D341Med (cell line): ENCODE measurements at regions not wholly inside any gene's neighbourhood (a gene's known extent, or its start where the extent isn't known, plus 50 kb on each side); places are given as distances from the start of the nearest gene placed in this dataset.

Experiments used
- DNase-seq: peaks from one replicate; pipeline ENCODE4 v3.0.0; 2012; ENCODE audit warnings: low spot score

DNA sequence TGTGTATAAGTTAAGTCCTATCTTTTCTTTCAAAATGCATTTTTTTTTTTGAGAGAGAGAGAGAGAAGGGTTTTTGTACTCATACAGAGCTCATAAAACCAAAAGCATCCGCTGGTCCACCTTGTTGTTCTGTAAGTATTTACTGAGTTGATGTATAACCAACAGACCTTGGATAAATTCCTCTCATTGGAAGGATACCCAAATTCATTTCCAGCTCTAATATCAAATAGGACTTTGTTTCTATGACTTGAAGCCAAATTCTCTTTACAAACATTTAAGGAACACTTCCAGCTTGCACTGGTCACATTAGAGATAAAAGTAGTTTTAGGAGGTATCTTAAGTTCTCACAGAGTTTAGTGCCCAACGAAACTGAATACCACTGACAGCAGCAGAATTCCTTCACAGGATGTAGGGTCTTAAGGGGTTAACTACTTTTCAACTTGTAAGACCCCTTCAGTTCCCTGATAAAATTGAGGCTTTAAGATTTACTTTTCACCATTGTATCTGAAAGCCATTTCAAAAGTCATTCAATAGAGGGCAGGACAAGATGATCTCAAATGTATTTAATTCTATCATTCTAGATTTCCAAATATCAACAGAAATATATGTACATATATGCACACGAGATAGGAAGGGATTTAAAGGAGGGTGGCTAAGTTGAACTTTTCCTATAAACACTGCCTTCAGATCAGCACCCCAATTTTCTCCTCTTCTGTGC, 1398.5 kb upstream of the CELF4 start:
- DNase-seq: no peak

DNA sequence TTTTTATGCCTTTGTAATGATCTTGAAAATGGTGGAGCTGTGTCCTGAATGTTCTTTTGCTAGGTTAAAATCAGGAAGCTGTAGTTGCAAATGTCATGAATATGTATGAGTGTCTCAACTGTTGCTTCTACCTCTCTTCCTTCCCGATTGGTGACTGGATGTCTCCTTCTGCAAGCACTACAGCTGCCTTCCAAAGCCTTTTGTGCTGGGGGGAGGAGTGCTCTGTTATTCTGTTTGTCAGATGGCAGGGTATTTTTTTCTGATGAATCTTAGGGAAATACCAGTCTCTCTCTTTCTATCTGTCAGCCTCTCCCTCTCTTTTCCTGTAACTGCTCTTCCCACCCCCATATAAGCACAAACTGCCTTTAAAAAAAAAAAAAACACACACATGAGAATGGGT, 1396.3 kb upstream of the CELF4 start:
- DNase-seq: no peak

DNA sequence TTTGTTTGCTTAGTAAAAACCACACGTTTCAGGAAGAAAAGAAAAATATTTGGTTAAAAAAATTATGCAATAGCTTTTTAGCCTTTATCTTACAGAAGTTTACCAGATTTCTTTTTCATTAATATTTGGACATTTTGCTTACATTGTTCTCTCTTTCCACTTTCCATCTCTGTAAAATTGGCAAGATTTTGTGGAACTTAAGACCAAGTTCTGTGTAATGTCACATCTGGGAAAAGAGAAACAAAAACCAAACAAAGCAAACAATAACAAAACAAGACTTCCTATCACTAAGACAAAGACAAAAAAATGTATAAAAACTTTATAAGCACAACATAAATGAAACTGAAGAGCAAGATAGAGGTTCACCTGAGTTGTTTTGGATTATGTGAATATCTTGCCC, 1392.1 kb upstream of the CELF4 start:
- DNase-seq: no peak

DNA sequence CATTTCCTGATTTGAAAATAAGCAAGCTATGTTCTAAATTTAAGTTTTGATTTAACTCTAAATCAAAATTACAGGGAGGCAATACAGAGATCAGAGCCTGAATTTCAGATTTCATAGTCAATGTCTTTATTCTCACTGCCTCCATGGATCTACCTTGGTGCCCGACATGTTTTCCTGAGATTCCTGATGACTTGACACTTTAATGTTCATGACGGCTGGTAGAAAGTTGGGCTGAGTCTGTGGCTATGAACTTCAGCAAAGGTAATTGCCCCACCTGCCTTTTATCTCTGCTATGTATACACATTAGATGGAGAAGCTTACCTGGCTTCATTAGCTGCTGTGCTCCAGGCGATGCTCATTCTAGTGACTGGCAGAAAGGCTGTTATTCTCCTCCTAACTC, 1390.5 kb upstream of the CELF4 start:
- no peak for DNase-seq

DNA sequence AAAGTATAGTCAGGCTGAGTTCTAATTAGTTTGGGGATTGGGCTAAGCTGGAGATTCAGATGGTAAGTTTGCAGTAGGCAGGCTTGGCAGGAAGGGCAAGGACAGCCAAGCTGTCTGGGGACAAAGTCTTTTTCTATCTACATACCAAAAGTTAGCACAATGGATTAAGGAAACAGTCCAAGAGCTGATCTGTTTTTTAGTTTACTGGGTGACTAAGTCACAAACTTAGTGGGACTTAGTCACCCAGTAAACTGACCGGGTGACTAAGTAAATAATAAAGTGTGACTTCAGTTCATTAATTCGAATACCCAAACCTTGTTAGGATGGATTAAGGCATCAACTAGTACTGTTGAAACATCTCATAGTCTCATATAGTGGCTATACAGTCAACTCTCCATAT, 1386.0 kb upstream of the CELF4 start:
- no peak for DNase-seq

DNA sequence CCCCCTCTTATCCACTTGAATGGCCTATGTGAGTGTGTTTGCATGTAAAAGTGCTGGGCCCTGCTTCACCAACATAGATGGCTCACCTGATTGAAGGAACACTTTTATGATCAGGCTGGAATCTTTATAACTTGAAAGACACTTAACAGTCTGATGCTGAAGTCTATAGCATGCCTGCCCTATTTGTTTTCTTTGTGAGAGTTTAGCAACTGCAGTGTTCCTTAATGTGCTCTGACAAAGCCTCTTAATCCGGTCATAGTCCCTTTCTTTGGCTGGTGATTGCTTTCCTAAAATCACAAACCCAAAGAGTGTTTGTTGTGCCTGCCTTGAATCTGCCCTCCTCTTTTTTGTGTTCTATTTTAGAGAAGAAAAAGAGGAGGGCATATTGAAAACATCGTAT, 1382.8 kb upstream of the CELF4 start:
- no peak for DNase-seq

DNA sequence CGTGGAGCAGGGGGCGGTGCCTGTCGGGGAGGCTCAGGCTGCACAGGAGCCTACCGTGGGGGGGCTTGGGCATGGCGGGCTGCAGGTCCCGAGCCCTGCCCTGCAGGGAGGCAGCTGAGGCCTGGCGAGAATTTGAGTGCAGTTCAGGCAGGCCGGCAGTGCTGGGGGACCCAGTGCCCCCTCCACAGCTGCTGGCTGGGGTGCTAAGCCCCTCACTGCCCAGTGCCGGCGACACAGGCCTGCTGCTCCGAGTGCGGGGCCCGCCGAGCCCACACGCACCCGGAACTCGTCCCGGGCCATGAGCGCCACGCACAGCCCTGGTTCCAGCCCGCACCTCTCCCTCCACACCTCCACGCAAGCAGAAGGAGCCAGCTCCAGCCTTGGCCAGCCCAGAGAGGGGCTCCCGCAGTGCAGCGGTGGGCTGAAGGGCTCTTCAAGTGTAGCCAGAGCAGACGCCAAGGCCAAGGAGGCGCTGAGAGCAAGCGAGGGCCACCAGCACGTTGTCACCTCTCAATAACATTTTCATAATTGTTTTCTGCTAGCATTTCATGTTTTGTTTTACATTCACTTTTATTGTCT, 1378.9 kb upstream of the CELF4 start:
- no peak for DNase-seq

DNA sequence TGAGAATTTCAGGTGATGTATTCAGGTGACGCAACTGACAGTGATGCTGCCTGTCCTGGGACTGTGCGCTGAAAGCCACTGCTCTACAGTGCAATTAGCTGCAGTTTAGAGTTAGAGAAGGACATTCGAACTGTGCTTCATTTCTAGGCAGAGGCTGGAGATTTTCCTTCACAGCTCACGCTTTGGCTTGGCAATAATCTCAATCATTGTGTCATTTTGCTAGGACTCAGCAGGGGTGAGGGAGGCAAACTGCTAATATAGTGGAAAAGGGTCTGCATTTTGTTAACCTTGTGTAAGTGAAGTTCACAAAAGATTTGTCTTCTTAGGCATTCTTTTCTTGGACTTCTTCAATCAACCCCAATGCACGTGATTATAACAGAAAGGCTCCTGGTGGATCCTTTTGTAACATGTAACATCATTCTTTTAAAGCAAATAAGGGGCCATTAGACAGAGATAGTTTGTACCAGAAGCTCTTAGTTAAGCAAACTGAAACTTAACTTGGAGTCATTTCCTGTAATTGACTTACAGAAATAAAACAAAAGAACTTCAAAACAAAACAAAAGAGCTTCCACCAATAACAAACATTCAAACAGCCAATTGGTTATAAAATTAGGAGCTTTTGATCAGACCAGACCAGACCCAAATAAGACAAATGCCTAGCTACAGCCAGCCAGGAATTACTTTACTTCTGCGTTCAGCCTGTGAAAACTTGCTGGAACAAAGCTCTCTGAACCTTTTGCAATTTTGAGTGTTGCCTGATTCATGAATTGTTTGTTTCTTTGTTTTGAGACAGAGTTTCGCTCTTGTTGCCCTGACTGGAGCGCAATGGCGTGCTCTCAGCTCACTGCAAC, 1376.3 kb upstream of the CELF4 start:
- no peak for DNase-seq

DNA sequence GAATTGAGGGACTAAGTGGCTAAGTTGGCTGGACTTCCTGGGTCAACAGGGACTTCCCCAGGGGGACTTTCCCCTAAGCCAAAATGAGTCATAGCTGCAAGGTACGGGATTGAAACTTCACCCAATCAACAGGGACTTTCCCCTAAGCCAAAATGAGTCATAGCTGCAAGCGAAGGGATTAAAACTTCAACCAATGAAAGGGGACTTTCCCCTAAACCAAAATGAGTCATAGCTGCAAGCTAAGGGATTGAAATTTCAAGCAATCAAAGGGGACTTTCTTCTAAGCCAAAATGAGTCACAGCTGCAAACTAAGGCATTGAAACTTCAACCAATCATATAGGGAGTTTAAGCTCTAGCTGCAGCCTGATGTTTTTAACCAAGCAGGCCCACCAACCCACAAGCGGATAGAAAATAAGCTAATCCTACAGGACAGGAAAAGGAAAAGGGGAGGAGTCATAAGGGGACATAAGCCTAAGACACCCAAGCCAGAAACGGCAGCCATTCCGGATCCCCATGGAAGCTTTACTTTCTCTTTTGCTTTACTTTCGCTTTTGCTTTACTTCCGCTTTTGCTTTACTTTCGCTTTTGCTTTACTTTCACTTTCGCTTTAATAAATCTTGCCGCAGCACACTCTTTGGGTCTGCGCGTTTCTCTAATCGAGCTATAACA, 1375.4 kb upstream of the CELF4 start:
- DNase-seq: no peak

DNA sequence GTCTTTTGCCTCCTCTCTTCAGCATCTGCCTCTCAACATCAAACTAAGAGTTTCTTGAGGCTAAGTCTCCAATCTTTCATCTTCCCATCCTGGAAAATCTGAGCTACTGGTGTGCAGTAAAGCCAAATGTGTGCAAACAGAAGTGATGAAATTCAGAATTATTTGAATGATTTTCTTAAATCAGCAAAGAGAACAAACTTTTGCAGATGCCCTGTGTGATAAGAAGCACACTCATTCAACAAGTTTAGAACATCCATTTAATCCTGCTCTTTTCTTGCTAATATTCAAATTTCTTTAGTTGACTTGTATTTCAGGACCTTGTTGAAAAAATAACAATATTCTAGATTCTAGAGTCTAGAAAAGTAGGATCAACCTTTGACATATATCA, 1374.9 kb upstream of the CELF4 start:
- no peak for DNase-seq

DNA sequence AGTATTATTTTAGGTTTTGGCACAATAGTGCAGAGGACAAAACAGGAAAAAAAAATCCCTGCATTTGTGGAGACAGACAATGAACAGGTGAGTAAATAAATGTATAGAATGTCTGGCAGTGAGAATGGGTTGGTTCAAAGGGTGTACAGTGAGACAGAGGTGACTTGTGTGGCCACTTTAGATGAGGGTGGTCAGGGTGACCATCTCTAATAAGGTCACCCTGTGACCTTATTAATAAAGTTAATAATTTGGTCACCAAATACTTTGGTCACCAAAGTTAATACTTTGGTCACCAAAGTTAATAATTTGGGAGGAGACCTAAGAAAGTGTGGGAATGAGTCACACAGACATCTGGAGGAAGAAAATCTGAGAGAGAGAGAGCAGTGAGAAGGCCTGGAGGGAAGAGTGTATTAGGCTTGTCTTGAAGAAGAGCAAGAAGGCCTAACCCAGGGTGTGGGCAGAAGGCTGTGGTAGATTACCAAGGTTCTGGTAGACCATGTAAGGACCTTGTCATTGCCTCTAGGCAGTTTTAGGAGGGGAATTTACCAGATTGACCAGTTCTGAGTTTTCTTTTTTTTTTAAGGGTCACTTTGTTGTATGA, 1368.4 kb upstream of the CELF4 start:
- no peak for DNase-seq

DNA sequence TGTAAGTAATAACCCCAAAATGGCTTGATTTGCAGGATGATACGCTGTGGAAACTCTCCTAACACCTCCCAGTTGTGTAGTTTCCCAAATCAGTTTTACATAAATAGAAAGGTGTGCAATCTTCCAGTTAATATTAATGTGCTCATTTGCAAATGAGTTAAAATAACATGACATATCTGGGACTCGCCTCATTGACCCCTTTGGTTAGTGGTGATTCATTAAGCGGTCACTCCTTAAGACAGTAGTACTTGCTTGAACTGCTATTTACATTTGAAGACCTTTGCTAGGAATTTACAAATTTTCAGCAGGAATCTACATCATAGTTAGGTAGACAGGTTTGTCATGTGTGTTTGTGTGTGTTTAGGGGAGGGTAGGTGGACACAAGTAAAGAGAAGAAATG, 1367.7 kb upstream of the CELF4 start:
- no peak for DNase-seq

DNA sequence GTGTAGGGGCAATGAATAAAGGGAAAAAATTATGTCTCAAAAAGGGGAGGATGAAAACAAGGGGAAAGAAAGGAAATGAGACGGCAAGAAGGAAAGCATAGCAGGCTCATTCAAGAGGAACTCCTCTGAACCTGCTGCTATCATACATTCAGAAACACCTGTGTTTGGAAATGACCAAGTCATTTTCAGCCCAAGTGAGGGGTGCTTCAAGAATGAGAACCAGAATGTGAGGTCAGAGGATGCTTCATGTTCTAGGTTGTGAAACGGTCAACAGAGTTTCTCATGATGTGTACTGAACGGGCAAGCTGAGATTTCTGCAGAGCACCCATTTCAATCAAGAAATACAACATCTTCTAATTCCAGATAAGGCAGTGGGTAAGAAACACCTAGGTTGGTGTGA, 1367.2 kb upstream of the CELF4 start:
- no peak for DNase-seq

DNA sequence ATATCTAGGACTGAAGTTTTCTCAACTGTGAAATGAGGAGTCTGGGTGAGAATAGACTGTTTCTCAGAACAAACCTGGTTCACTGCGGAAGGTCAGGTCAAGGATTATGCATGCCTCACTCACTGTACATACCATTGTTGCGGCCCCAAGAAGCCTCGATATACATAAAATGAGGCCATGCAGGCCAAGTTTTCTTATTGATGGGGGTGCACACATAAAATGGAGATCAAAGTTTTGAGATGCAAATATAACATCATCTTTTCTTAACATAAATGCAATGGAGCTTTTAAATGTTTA, 1366.1 kb upstream of the CELF4 start:
- DNase-seq: no peak

DNA sequence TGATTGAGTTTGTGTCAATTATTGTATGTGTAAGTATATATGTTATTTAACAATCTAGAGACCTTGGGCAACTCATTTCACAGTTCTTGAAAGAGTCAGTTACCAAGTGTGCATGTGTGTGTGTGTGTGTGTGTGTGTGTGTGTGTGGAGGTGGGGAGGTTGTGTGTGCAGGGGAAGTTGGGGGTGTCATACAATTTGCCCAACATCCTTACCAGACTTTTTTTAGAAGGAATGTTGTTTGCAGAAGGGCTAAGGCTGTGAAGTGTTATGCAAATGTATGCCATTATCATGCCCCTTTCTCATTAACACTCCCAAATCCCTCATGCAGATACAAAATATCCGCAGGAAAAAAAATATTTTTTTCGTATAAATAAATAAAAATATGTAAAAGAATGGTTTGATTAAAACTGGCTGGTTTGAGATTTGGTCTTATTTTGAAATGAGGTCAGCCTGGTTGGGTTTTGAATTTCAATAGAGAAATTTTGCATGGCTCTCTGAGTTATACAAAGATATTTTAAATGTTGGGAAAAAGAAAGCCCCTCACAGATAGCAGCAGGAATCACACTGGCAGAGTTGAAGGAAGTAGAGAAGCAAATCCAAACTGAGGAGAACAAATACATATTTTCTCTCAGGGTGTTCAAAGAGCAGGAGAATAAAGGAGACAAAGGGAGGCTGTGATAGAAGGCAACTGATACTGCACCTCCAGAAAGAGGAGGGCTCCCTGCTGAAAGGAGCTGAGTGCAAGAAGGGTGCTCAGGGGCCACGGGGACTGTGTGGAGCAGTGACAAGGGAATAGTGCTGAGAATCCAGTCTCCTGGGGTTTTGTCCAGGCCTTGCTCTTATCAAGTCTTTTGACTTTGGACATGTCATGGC, 1365.5 kb upstream of the CELF4 start:
- no peak for DNase-seq

DNA sequence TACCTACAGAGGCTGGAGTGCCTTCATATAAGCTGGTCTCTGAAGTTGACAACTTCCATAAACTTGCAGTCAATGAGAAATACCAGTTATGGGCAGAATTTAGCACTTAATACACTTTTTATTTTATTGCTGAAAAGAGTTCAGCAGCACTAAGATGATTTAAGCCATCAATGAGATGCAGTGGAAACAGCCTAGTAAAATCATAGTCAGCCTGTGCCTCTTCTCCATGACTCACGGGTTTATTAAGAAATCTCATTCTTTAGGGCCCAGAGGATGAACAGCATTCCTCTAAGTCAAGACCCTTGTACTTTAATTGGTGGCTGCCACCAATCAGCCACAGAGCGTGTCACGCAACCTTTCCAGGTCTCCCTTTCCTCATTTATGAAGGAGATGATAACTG, 1357.9 kb upstream of the CELF4 start:
- no peak for DNase-seq

DNA sequence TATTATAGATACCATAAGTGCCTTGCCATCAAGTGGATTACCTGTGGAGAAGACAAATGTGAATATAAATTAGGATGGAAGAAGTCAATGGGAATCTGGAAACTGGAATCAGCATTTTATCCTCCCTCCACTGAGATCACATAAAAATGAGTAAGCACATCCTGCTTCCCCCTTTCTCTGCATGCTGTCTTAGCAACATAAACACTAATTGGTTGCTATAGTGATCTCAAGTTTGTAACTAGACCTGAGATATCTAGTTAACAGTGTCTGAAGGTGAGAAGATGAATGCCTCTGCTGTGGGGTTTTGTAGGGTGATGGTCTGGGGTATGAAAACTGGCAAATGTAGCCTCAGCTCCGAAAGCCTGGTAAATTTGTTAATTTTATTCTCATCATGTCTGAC, 1357.5 kb upstream of the CELF4 start:
- DNase-seq: no peak

DNA sequence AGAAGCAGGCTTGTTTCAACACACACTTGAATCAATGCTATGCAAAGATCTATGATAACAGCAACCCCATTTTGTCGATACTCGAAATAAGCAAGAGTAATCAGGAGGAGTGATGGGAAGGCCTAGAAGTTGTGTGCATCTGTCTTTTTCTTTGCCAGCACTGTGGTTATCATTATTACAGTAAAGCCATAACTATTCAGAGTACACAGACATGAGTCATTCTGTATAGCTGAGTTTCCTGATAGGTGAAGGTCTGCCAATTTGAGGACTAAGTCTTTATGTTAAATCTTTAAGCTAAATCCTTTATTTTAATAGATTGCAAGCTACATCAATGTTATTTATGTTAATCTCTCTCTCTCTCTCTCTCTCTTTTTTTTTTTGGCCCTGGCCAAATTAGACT, 1344.4 kb upstream of the CELF4 start:
- no peak for DNase-seq

DNA sequence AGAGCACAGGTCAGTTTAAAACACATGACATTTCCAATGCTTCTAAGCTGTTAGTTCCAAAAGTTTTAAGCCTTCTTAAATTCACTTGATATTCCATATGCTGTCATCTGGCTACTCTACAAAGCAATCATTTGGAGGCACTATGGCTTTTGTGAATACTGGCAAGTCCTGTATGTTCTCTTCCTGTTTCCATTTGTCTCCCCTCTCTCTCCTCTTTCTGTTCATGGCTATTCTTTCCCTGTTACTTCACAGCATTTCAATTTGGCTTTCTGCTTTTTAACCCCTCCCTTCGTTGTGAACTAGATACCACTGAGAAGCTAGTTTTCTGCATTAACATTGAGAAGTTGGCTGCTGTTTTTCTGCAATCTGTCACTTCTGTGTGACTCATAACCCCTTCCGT, 1337.2 kb upstream of the CELF4 start:
- no peak for DNase-seq

DNA sequence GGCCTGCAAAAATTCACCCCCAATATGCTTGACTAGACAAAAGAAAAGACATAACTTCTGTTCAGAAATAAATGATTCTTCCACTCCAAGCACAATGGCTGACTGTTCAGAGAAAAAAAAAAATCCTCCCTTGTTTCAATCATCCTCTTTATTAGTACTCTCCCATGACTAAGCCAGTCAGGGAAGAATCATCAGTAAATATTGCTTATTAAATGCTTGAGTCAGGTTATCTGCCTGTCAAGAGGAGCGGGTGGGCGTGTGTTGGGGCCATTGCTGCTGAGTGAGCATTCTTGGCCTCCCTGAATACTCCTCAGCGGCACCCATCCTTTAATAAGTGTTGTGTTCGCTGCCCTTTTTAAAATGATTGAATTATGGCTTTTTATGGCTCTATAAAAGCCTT, 1334.8 kb upstream of the CELF4 start:
- DNase-seq: no peak

DNA sequence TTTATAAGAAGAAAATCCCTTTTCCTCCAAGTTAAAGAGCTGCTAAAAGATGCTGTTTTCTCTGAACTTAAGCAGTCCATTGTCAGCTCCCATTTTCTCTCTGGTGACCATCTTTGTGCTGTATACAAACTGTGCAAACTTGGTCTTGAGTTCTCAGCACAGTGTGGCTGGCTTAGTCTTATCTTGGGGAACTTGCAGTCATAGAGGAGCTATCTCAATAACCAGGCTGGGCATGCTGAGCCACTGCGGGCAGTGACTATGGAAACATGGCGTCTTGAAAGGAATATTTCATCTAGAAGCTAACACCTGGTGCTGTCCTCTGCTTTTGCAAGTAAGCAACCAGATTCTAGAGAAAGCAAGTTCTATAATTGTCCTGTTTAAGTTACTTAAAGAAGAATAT, 1334.4 kb upstream of the CELF4 start:
- no peak for DNase-seq

DNA sequence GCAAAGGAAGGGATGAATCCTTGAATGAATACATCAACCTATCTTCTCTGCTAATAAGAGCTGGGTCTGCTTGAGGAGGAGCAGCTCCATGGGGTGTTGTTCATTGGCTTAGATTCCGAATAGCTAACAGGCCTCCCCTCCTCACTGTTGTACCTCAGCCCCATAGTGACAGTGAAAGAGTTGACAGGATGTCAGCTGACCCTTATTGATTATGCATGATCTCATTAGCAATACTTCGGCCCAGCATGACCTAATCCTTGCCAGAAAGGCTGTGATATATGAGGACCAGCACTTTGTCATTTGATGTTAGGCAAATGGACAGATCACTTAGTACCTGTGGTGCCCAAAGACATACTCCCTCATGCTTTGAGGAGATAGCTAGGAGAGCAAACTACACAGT, 1333.7 kb upstream of the CELF4 start:
- DNase-seq: no peak
